Dermis blood vessel endothelial cell (primary cell): ENCODE measurements at regions not wholly inside any gene's neighbourhood (a gene's known extent, or its start where the extent isn't known, plus 50 kb on each side); places are given as distances from the start of the nearest gene placed in this dataset.

ENCODE experiments used
- DNase-seq: peaks from one replicate; pipeline ENCODE4 v3.0.0; 2010

GRCh38 chr7:84372155-84372621, 177.6 kb upstream of the SEMA3A start:
- no peak for DNase-seq

- DNase-seq = no peak
These were observed 175.5 kb upstream of the SEMA3A start for GRCh38 chr7:84370114-84370513.

GRCh38 chr7:84368122-84368521, 173.5 kb upstream of the SEMA3A start:
- DNase-seq = no peak

GRCh38 chr7:84364708-84365107, 170.1 kb upstream of the SEMA3A start:
- no peak for DNase-seq

- DNase-seq = no peak
These were observed 169.2 kb upstream of the SEMA3A start for GRCh38 chr7:84363741-84364140.

GRCh38 chr7:84362828-84363227, 168.2 kb upstream of the SEMA3A start:
- no peak for DNase-seq

- DNase-seq = no peak
These were observed 167.8 kb upstream of the SEMA3A start for GRCh38 chr7:84362360-84362759.

GRCh38 chr7:84354866-84355265, 160.3 kb upstream of the SEMA3A start:
- no peak for DNase-seq

GRCh38 chr7:84354030-84354429, 159.4 kb upstream of the SEMA3A start:
- DNase-seq = no peak

GRCh38 chr7:84339306-84339705, 144.7 kb upstream of the SEMA3A start:
- no peak for DNase-seq

GRCh38 chr7:84337429-84337828, 142.8 kb upstream of the SEMA3A start:
- no peak for DNase-seq

- no peak for DNase-seq
These were observed 142.2 kb upstream of the SEMA3A start for GRCh38 chr7:84336766-84337165.

- DNase-seq = no peak
These were observed 141.7 kb upstream of the SEMA3A start for GRCh38 chr7:84336303-84336702.

GRCh38 chr7:84331616-84332015, 137.0 kb upstream of the SEMA3A start:
- no peak for DNase-seq

GRCh38 chr7:84328571-84328970, 134.0 kb upstream of the SEMA3A start:
- peak; percentile 44 for DNase-seq

GRCh38 chr7:84324136-84324630, 129.6 kb upstream of the SEMA3A start:
- DNase-seq = no peak

GRCh38 chr7:84317536-84317935, 122.9 kb upstream of the SEMA3A start:
- no peak for DNase-seq

- no peak for DNase-seq
These were observed 119.7 kb upstream of the SEMA3A start for GRCh38 chr7:84314263-84314662.

- no peak for DNase-seq
These were observed 109.8 kb upstream of the SEMA3A start for GRCh38 chr7:84304407-84304806.

- no peak for DNase-seq
These were observed 108.4 kb upstream of the SEMA3A start for GRCh38 chr7:84302949-84303348.

- DNase-seq = no peak
These were observed 103.0 kb upstream of the SEMA3A start for GRCh38 chr7:84297616-84298015.

GRCh38 chr7:84294847-84295455, 100.4 kb upstream of the SEMA3A start:
- DNase-seq = no peak

GRCh38 chr7:84294391-84294790, 99.8 kb upstream of the SEMA3A start:
- DNase-seq = no peak

- no peak for DNase-seq
These were observed 97.2 kb upstream of the SEMA3A start for GRCh38 chr7:84291756-84292155.

- no peak for DNase-seq
These were observed 89.2 kb upstream of the SEMA3A start for GRCh38 chr7:84283798-84284197.
